Right lobe of liver (tissue), 6 donors: ENCODE measurements at regions not wholly inside any gene's neighbourhood (a gene's known extent, or its start where the extent isn't known, plus 50 kb on each side); places are given as distances from the start of the nearest gene placed in this dataset.

Experiments
- ATAC-seq, 4 donors: fragments of 200-7000 bp; cut with Tn5 transposase; one replicate each; pipeline ENCODE4 v1.9.1; 2020; ENCODE audit warnings: mild to moderate bottlenecking in 4 of 4, moderate library complexity in 4 of 4
- DNase-seq, 3 donors: peaks; one replicate each; pipeline ENCODE4 v3.0.0-alpha.2; 2020
- H3K27ac ChIP-seq, 3 donors: fragments of 200-600 bp; one replicate each; pipeline ENCODE4 v1.8.0; 2022
- H3K27me3 ChIP-seq, 2 donors: fragments of 200-600 bp; one replicate each; pipeline ENCODE4 v1.8.0; 2022
- H3K36me3 ChIP-seq, 4 donors: fragments of 200-600 bp; sonication (generic) in 1 of 4; one replicate each; pipeline versions ENCODE4 v1.5.1 to v1.8.0; 2017 to 2022; ENCODE audit warnings: control low read depth in 1 of 4
- H3K4me1 ChIP-seq, 4 donors: fragments of 200-600 bp; sonication (generic) in 1 of 4; one replicate each; pipeline versions ENCODE4 v1.5.1 to v1.8.0; 2017 to 2022; ENCODE audit warnings: control low read depth in 1 of 4
- H3K4me3 ChIP-seq, 3 donors: fragments of 200-600 bp; one replicate each; pipeline ENCODE4 v1.8.0; 2022
- H3K9me3 ChIP-seq, 4 donors: fragments of 200-600 bp; sonication (generic) in 1 of 4; one replicate each; pipeline versions ENCODE4 v1.5.1 to v1.8.0; 2017 to 2022; ENCODE audit warnings: control low read depth in 1 of 4
- CTCF ChIP-seq, 4 donors: fragments of 200-600 bp in 3 of 4; fragments of 450-650 bp in 1 of 4; IDR thresholded peaks; one replicate each; pipeline versions ENCODE4 v1.5.1 to v1.8.0; 2016 to 2022; ENCODE audit warnings: antibody characterized with exemption in 4 of 4, mild to moderate bottlenecking in 2 of 4
- POLR2A ChIP-seq: fragments of 450-650 bp; IDR thresholded peaks from one replicate; pipeline ENCODE4 v1.6.1; 2017; ENCODE audit warnings: antibody characterized with exemption, mild to moderate bottlenecking
- WGBS: methylation state at CpG from one replicate; pipeline ENCODE4 v1.1.6; 2018; ENCODE audit warnings: low coverage, low lambda C conversion rate; ENCODE audit not compliant: insufficient coverage; ENCODE audit errors: missing lambda C conversion rate; 5-methylcytosine and 5-hydroxymethylcytosine counted together
- intact Hi-C, 2 donors: fragments of 100-400 bp; cut with DNase I; formaldehyde crosslinking; loops; one replicate each; pipeline versions ENCODE4 v1.11.2 to v1.14.1; 2022
- donor health status: DM: no; HTN: yes; CAD: no.
- donor health status: DM: no; HTN: no; CAD: no.
- donor health status: DM: no; HTN: no; CAD: no.
- donor health status: DM: no; HTN: yes; CAD: no.
- donor health status: DM: no; HTN: yes; CAD: no.

DNA sequence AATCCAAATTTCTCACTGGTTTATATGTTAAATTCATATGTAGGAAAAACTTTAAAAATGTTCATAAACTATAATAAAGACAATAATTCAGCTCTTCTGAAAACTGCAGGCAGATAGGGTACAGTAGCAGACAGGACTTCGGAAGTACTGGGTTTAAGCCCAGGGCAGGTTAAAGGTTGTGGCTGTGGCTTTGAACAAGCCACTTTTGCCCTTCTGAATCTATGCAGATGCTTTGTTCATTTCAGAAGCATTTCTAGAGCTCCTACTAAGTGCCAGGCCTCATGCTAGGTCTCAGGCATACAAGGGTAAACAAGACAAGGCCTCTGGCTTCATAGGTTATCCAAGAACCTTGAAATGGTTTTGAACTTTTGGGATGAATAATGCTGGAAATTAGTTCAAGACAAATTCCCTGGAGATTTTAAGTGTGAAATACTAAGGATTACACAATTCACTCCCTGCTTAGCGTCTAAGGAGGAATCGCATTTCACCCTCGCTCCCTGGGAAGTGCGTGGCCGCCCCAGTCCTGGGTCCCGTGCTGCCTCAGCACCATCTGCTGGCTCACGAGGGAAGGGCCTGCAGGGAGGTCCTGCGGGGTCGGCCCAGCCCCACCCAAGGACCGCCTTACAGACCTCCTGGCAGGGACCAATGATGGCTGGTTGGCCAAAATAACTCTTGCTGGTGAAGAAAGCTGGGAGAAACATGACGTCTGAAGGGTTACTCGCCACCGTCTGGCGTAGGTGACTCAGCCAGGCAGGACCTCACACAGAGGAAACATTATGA lies 67.7 kb upstream of the L3MBTL4 start:
- ATAC-seq (peak; percentile 99 to 100 (median 99)), DNase-seq (peak; percentile 71 to 77 (median 71))
- peaks cover 0 to 7% (median 0%) of the 10 kb centered on the region in 4 donors for H3K4me1 ChIP-seq
- H3K27ac ChIP-seq = no peak overlapping the region
- no peak overlapping the region for H3K4me3 ChIP-seq
- H3K36me3 ChIP-seq = no peaks in the 10 kb centered on the region
- 6% methylated on average over 13 of the region's 15 CpGs for WGBS
- TF ChIP-seq CTCF (IDR thresholded peaks at IDR 0.05) (peak; percentile 88 to 95 (median 90)), POLR2A (no peak)
- intact Hi-C loops = loop anchor here (10.0 kb wide), 1 partner anchor 608 kb away; no protein-coding TSS in a partner anchor
- H3K27me3 ChIP-seq = no peaks in the 10 kb centered on the region
- H3K9me3 ChIP-seq = no peaks in the 10 kb centered on the region

GRCh38 chr18:6484659-6485058 lies 69.9 kb upstream of the L3MBTL4 start:
- ATAC-seq (no peak), DNase-seq (no peak)
- Histone ChIP-seq H3K27me3 (no peaks in the 10 kb centered on the region), H3K9me3 (no peaks in the 10 kb centered on the region), H3K36me3 (no peaks in the 10 kb centered on the region), H3K4me1 (peaks cover 0 to 7% (median 0%) of the 10 kb centered on the region in 4 donors), H3K4me3 (no peak overlapping the region), H3K27ac (no peak overlapping the region)
- WGBS = 63% methylated on average over 2 of the region's 2 CpGs
- TF ChIP-seq POLR2A (no peak), CTCF (IDR thresholded peaks at IDR 0.05) (no peak)
- intact Hi-C loops = loop anchor here (10.0 kb wide), 1 partner anchor 610 kb away; no protein-coding TSS in a partner anchor

GRCh38 chr18:6486313-6486712 lies 71.6 kb upstream of the L3MBTL4 start:
- WGBS = 28% methylated on average over 3 of the region's 3 CpGs
- Histone ChIP-seq H3K27me3 (no peaks in the 10 kb centered on the region), H3K4me1 (peaks cover 0 to 7% (median 0%) of the 10 kb centered on the region in 4 donors)

GRCh38 chr18:6486764-6487426 lies 72.2 kb upstream of the L3MBTL4 start:
- ATAC-seq = no peak
- no peaks in the 10 kb centered on the region for H3K27me3 ChIP-seq
- intact Hi-C loops = loop anchor here (10.0 kb wide), 1 partner anchor 612 kb away; no protein-coding TSS in a partner anchor
- H3K4me1 ChIP-seq = peaks cover 0 to 7% (median 0%) of the 10 kb centered on the region in 4 donors
- no peak for TF ChIP-seq POLR2A
- TF ChIP-seq CTCF (IDR thresholded peaks at IDR 0.05) = no peak
- no peak overlapping the region for H3K4me3 ChIP-seq
- DNase-seq = no peak
- H3K27ac ChIP-seq = no peak overlapping the region
- WGBS = 87% methylated on average over 5 of the region's 5 CpGs
- no peaks in the 10 kb centered on the region for H3K9me3 ChIP-seq
- H3K36me3 ChIP-seq = no peaks in the 10 kb centered on the region

More at GRCh38 chr18:6486313-6486712, 71.6 kb upstream of the L3MBTL4 start:
- H3K27ac ChIP-seq = no peak overlapping the region
- intact Hi-C loops = loop anchor here (10.0 kb wide), 1 partner anchor 612 kb away; no protein-coding TSS in a partner anchor
- H3K4me3 ChIP-seq = no peak overlapping the region
- DNase-seq = no peak
- no peaks in the 10 kb centered on the region for H3K9me3 ChIP-seq
- TF ChIP-seq POLR2A (no peak), CTCF (IDR thresholded peaks at IDR 0.05) (no peak)
- H3K36me3 ChIP-seq = no peaks in the 10 kb centered on the region
- ATAC-seq = no peak
